ENCODE measurements at regions not wholly inside any gene's neighbourhood (a gene's known extent, or its start where the extent isn't known, plus 50 kb on each side); places are given as distances from the start of the nearest gene placed in this dataset.

- no TSS peak for BruUV-seq (replicated peaks)
- ChIA-PET RAD21 (ENCODE audit: low non-redundant PET in 1 of 2, low total read pairs in 2 of 2, uncharacterized antibody in 2 of 2, unreplicated experiment in 2 of 2) (no interaction called here), POLR2A (no interaction called here), CTCF (no interaction called here)
- Histone ChIP-seq H2AFZ (ENCODE audit: low read depth, low read length, poor library complexity, severe bottlenecking) (no peak overlapping the region), H3K4me3 (replicated peaks in 1 of 2; ENCODE audit: low read depth in 1 of 2, low read length in 2 of 2) (no peak overlapping the region), H3K79me2 (ENCODE audit: insufficient read depth, low read length) (no peaks in the 10 kb centered on the region), H3K4me2 (ENCODE audit: low read length) (no peak overlapping the region), H3K27ac (ENCODE audit: low read depth, low read length) (no peak overlapping the region), H3K9me2 (ENCODE audit: insufficient read depth) (no peaks in the 10 kb centered on the region), H3K36me3 (ENCODE audit: control insufficient read depth in 1 of 2, insufficient read depth in 2 of 2, low read length in 2 of 2) (no peaks in the 10 kb centered on the region), H3K9ac (ENCODE audit: low read length) (no peak overlapping the region), H3K27me3 (ENCODE audit: insufficient read depth, low read length) (no peaks in the 10 kb centered on the region), H4K20me1 (ENCODE audit: insufficient read depth) (no peaks in the 10 kb centered on the region), H3K9me3 (ENCODE audit: control insufficient read depth in 1 of 2, insufficient read depth in 1 of 2, low read depth in 1 of 2, low read length in 2 of 2) (peaks cover 6 to 11% of the 10 kb centered on the region in 2 experiments; a peak in 2 of 4 replicates), H3K4me1 (ENCODE audit: control insufficient read depth in 1 of 2, insufficient read depth in 2 of 2, low read length in 2 of 2) (no peaks in the 10 kb centered on the region)
- intact Hi-C loops (cut with micrococcal nuclease): no loop called here
- no peak for TF ChIP-seq SIN3A (IDR thresholded peaks at IDR 0.05; ENCODE audit: low read depth)
- no peak for TF ChIP-seq ZBTB33 (IDR thresholded peaks at IDR 0.05; ENCODE audit: extremely low read depth, insufficient replicate concordance, low read length)
- no peak for TF ChIP-seq POLR2A (IDR thresholded peaks at IDR 0.05; ENCODE audit: borderline replicate concordance, extremely low read depth, insufficient read depth, insufficient read length)
- no peak for TF ChIP-seq REST (IDR thresholded peaks at IDR 0.05; ENCODE audit: low read depth)
- TF ChIP-seq SP1 (IDR thresholded peaks at IDR 0.05; ENCODE audit: low read depth): no peak
- no peak for TF ChIP-seq ZFX (IDR thresholded peaks at IDR 0.05)
- DNase-seq (ENCODE audit: low read depth, low spot score) (no peak), ATAC-seq (no peak)
Measured at GRCh38 chr13:57270493-57270892, 103.5 kb downstream of the PRR20E start.
